NOMO-1 treated with dmso at 0.1 percent for 144 hours (cell line): ENCODE measurements at regions not wholly inside any gene's neighbourhood (a gene's known extent, or its start where the extent isn't known, plus 50 kb on each side); places are given as distances from the start of the nearest gene placed in this dataset.
"Not testable (repeated sequence)": the region's sequence is repeated elsewhere in the genome, so short reads cannot be mapped to it uniquely, and the experiment has no call there.

Experiments used
- DNase-seq: peaks from one replicate; lab custom pipeline; 2025; ENCODE audit not compliant: unreplicated experiment; lab: John Stamatoyannopoulos, UW

DNA sequence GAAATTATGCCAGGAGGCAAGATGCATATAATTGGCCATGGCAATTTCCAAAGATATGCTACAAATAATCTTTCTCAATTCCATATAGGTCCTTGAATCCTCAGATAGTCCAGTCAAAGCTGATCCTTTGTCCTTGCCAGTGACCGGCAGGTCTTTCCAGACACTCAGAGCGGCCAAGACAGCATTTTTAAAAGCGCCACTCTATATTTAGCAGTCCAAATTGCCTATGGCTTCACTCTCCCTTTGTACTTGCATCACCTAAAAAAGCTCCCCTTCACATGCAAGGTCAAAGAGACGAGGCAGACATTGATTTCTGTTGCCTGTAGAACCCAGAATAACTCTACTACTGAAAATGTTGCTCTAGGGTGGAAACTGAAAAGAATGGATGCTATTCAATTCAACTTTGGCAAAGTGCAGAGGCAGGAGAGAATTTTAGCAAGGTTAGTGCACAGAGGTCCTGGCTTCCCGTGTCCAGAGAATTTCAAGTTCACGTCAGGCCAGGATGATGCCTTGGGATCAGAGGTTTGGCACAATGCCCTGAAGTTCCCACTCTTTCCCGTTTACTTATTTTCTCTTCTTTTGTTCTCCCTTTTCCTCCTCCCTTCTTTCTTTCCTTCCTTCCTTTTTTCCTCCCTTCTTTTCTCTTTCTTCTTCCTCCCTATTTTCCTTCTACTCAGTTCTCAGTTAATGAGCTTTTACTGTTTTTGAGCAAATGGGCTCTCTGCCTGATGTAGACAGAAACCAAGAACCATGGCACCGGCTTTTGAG is 108.5 kb downstream of the KCNK1 start:
- no peak for DNase-seq

DNA sequence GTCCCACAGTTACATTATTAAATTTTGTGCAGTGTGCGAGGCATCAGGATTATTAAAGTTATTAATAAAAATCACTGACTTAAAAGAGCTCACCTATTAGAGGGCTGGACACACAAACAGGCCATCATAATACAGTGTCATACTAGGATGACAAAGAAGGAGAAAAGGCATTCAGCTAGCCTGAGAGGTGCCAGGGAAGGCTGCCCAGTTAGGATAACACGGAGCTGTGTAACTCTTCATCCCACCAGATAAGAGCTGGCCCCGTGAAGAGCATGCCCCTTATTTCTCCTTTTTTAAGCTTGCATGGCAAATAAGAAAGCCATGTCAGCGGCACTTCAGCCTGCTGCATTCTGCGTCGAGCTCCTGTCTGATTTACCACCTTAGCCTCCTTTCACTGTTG is 109.5 kb downstream of the KCNK1 start:
- DNase-seq, result no peak

DNA sequence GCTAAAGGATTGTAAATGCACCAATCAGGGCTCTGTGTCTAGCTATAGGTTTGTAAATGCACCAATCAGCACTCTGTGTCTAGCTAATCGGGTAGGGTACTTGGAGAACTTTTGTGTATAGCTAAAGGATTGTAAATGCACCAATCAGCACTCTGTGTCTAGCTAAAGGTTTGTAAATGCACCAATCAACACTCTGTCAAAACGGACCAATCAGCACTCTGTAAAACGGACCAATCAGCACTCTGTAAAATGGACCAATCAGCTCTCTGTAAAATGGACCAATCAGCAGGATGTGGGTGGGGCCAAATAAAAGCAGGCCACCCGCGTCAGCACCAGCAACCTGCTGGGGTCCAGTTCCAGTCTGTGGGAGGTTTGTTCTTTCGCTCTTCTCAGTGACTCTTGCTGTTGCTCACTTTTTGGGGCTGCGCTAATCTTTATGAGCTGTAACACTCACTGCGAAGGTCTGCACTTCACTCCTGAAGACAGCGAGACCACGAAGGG is 110.3 kb downstream of the KCNK1 start:
- not testable (repeated sequence) for DNase-seq

DNA sequence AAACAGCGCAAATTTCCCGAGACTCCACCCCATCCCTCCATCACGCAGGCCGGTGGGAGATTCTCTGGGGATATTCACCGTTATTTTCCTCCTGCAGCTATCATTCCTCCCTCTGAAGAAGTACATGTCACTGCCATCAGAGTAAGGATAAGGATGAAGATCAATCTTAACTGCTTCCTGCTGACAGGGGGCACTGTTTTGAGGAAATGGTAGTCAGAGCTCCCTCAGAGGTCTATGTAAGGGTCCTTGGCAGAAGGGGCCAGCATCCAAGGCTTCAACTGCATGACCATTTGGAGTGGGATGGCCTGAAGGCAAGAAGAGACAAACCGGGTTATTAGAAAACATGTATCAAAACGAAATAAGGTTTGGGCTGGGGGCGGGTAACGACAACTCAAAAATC is 111.5 kb downstream of the KCNK1 start:
- DNase-seq, result no peak

DNA sequence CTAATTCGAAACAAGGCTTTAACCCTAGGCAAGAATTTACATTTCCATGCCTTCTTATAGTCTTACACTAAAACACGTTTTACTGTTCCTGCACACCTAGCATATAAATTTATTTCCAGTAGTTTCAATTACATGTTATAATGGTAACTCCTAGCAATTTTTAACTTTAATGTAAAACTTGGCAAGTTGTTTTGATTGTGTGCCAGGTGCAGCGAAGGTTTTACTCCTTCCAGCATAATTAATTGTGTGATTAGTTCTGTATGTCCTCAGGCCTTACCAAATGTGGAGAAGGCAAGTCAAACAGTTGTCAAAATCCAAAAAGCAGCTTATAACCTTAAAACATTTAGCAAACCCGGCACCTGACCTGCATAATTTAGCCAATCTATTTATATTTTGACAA is 114.8 kb downstream of the KCNK1 start:
- DNase-seq, result no peak

DNA sequence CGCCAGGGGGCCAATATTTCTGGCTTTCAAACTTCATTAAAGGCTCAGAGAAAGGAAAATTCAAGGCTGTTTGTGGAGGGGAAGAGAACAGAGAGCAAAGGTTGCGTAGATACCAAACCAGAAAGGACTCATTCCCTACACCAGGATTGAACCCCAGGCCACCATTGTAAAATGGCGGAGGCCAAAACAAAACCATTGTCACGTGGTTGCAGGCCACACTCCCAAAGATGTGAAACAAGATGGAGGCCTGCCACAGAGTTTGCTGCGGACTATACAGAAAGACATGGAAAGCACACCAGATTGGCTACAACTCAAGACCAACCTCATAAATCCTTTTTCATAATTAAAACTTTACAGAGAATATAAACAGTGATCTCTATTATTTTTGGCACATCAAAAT is 116.5 kb downstream of the KCNK1 start:
- DNase-seq, result no peak

DNA sequence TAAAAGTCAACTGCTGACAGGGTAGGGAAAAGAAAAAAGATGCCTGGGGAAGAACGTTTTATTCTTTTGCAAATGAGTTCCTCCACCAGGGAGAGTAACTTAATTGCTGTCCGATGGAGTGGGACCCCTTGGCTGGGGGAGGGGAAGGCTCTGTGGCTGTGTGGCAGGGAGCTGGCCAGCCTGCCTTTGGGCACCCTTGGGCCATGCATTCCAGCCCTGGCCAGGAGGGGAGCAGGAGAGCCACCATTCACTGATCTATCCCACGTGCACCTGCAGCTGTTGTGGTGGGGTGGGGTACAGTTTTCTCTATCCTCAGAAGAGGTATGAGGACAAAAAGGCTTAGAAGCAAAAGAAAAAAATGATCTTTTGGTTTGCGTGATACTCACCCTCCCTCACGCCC is 116.9 kb downstream of the KCNK1 start:
- no peak for DNase-seq

DNA sequence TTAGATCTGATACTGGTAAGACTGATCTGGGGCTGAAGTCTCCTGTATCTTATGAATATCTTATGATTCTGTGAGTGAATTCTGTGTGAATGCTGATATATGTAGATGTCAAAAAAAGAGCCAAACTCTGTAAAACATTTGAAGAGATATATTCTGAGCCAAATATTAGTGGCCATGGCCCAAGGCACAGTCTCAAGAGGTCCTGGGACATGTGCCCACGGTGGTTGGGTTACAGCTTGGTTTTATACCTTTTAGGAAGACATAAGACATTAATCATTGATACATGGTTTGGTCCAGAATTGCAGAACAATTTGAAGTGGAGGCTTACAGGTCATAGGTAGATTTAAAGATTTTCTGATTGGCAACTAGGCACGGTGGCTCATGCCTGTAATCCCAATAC is 118.3 kb downstream of the KCNK1 start:
- DNase-seq, result no peak

DNA sequence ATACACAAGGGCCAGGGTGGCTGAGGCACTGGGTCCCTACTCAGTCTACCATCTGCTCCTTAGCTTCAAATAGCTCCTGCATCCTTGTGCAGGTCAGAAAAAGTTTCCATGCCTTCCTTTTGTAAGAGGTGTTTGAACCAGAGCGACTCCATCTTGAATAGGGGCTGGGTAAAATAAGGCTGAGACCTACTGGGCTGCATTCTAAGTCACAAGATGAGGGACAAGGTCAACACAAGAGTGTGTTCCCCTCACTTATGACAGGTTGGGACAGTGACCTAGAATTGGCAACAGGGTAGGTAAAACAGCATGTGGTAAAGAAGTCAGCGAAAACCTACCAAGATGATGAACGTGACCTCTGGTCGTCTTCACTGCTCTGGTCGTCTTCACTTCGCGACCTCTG is 120.5 kb downstream of the KCNK1 start:
- no peak for DNase-seq

DNA sequence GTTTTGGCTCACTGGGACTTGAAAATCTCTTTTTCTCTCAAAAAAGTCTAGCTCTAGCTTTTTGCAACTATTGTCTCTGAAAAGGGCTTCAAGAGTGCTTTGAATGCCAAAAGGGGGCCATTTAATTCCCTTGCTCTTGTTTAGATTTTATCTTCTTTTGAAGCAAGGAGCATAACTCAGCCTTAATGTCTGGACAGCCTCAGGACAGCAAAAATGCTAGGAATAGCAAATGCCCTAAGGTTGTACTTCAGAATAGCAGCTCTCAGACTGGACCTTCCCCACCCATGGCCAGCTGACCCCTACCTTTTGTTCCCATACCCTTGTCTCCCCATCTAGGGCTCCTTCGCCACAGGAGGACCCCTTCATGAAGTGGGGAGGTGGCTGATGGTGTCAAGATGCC is 121.4 kb downstream of the KCNK1 start:
- DNase-seq, result no peak

DNA sequence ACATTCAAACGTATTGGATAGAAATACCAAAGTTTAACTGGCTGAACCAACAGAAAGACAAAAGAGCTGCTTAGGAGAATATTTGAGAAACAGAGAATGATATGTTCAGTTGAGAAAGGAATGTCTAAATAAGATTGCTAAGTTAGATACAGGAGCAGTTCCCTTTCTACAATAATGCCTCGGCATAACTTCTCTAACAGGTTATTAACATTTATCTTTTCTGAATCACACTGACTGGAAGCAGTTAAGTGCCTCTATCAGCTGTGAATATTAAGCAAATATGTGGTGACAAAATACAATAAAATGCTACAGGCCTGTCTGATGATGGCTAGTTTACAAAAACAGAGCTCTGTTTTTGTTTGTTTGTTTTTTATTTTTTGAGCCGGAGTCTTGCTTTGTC is 121.9 kb downstream of the KCNK1 start:
- DNase-seq, result no peak

DNA sequence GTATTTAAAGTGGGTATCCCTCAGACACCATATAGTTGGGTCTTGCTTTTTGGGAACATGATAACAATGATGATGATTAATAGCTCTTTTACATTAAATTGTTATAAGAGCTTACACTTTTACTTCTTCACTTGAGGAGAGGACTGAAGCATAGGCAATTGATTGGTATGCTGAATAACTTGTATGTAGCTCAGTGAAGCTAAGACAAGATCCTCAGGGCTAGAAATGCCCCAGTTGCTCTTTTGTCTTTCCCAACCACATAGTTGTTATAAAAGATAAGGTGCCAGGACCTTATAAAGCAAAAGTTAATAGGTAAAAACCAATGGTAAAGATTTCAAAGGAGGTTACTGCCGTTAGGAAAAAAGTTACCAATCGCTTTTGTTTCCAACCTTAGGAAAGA is 123.4 kb downstream of the KCNK1 start:
- DNase-seq, result no peak

DNA sequence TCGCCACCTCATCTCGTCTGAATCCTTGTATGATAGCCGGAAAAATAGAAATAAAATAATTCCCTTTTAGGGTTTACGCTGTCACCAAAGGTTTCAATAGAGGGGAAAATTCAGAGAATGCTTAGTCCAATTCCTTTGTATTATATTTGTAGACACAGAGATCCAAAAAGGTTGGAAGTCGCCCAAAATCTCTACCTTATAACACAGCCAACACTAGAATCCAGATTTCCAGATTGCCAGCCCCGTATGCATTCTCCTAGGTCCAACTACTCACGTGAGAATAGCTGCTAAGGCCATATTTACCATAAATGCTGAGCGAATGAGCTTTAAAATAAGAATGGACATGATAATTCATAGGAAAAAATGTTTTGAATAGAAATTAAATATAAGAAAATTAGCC is 124.5 kb downstream of the KCNK1 start:
- DNase-seq, result no peak

DNA sequence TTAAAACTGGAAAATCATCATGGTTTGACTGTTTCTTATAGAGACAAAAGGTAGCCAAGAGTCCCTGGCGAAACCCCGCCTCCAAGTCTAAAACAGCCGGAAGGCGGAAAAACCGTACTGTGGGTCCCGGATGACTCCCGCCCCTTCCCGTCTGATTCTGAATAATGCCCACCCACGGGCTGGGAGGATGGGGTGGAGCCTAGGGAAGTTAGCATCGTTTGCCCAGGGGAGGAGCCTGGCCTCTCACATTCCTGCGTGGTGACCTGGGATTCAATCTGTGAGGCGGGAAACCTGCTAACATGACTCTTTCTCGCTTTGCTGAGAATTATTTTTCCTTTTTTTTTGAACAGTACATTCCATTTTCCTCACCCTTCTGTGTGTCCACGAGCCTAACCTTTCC is 124.9 kb downstream of the KCNK1 start:
- no peak for DNase-seq

DNA sequence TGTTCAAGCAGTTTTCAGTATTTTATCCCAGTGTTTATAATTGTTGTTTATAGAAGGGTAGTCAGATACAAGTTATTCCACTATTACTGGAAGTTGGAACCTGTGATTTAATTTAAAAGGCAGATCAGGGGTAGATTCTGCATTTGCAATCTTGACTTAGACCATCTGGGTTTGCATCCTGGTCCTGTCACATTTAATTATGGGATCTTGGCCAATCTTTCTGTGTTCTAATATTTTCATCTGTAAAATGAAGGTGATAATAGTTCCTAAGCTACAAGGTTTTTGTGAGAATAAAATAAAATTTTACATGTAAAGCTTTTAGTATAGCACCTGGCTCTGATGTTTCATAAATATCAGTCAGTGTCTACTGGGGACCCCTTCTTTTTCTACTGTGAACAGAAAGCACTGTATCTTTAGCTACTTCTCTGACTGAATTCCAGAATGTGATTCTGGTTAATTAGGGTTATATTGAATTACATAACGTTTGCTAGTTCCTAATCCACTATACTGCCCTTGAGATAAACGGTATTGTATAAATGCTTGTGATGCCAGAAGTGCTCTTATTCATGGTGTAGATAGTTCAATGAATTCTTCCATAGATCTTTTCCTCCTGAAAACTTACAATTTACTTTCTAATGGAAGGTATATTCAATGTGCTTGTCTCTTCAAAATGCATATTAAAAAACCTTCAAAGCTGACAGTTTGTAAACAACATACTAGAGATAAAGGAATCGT is 131.0 kb downstream of the KCNK1 start:
- no peak for DNase-seq

DNA sequence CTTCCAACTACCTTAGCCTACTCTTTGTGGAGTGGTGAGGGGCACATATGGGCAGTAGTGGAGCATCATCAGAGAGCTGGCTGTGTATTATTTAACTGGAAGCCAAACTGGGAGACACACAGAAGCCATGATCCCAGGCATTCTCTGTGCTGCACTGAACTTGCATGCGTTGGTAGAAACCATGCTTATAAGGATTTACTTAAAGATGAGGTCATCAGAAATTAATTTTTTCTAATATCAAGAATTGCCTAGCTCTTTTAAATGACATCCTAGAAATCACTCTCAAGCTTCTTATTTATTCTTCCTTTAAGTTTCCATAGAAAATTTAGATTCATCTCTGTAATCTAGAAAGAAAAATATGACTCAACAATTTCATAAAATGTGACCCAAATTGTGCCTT is 136.2 kb downstream of the KCNK1 start:
- no peak for DNase-seq

DNA sequence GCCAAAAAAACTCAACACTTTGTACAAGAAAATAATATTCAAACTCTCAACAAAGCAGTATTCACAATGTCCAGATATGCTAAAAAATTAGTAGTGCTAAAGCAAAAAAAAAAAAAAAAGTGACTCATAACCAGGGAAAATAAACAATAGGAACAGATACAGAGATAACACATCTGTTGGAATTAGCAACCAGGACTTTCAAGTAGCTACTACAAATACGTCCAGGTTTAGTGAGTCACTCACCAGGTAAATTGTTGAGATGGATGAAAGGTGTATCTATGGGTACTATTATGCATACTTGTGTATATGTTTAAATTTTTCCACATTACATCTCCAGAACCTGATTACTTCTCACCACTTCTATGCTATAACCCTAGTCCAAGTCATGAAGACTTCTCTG is 144.8 kb upstream of the SLC35F3 start:
- DNase-seq, result no peak

DNA sequence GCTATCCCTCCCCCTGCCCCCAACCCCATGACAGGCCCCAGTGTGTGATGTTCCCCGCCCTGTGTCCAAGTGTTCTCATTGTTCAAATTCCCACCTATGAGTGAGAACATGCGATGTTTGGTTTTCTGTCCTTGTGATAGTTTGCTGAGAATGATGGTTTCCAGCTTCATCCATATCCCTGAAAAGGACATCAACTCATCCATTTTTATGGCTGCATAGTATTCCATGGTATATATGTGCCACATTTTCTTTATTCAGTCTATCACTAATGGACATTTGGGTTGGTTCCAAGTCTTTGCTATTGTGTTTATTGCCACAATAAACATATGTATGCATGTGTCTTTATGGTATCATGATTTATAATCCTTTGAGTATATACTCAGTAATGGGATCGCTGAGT is 140.2 kb upstream of the SLC35F3 start:
- DNase-seq, result not testable (repeated sequence)

DNA sequence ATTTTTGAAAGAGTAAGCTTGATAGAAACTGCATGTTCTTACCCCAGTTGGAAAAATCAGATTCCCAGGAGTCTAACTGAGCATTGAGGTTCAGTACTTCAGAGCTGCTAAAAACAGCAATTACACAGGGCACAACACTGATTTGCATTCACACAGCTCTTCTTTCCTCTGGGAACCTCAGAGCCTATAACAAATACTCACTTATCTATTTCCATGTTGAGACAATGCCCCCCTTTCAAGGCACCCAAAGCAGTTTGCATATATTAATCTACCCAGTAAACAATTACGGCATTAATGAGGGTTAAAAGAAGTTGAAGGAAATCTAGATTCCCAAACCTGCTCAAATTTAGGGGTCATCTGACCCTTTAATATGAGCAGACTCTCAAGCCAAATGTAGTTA is 126.9 kb upstream of the SLC35F3 start:
- no peak for DNase-seq

DNA sequence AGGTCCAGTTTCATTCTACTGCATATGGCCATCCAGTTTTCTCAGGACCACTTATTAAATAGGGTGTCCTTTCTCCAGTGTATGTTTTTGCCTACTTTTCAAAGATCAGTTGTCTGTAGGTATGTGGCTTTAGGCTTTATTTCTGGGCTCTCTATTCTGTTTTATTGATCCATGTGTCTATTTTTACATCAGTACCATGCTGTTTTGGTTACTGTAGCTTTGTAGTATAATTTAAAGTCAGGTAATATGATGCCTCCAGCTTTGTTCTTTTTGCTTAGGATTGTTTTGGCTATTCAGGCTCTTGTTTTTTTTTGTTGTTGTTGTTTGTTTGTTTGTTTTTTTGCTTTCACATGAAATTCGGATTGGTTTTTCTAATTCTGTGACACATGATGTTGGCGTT is 124.4 kb upstream of the SLC35F3 start:
- DNase-seq, result no peak

DNA sequence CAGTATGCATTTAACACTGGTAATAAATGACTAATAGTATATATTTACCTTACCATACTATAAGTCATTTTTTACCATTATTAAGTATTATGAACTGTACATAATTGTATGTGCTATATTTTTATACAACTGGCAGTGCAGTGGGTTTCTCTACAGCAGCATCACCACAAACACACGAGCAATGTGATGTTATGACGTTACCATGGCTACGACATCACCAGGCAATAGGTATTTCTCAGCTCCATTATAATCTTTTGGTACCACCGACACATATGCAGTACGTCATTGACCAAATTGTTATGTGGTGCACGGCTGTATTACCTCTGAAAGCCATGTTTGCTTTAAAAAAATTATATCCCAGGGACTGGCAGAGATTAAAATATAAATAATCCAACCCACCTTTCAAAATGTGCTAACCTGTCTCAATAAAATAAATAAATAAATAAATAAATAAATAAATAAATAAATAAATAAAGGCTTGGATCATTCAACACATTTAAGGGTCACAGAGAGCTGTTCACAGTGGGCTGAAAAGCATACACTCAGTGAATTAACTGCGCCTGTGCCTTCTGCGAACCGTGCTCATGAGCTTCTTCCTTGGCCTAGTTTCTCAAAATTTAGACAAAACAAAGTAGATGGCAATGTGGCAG is 121.4 kb upstream of the SLC35F3 start:
- no peak for DNase-seq

DNA sequence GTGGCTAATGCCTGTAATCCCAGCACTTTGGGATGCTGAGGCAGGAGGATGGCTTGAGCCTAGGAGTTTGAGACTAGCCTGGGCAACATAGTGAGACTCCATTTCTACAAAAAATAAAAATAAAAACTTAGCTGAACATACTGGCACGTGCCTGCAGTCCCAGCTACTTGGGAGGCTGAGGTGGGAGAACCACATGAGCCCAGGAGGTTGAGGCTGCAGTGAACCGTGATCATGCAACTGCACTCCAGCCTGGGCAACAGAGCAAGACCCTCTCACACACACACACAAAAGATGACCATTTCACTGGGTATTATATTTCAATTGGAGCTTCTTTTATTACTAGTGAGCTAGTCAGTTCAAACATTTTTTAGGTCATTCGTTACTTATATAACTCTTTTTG is 116.9 kb upstream of the SLC35F3 start:
- no peak for DNase-seq
